ENCODE measurements at regions not wholly inside any gene's neighbourhood (a gene's known extent, or its start where the extent isn't known, plus 50 kb on each side); places are given as distances from the start of the nearest gene placed in this dataset.

DNA sequence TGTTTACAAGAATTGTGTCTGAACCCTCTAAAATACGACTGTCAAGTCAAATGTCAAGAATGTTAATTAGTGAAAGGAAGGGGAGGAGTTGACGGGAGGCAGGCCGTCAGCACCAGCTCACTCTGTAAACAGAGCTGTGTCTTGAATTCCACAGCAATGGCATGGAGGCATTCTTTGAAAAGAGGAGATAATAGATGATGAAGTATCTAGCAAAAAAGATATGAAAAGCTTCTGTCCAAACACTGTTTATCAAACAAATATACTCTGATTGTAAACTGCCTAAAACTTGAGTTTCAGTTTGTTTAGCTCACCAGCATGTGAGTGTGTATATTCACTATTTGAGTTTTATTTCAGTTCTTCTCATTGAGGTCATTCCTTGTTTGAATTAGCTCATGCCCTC lies 94.7 kb upstream of the CDC42EP3 start:
- Histone ChIP-seq H3K27ac (no peak overlapping the region), H3K4me3 (no peak overlapping the region)

GRCh38 chr2:37767046-37767445 lies 95.6 kb upstream of the CDC42EP3 start:
- TF ChIP-seq, protein P1, sequence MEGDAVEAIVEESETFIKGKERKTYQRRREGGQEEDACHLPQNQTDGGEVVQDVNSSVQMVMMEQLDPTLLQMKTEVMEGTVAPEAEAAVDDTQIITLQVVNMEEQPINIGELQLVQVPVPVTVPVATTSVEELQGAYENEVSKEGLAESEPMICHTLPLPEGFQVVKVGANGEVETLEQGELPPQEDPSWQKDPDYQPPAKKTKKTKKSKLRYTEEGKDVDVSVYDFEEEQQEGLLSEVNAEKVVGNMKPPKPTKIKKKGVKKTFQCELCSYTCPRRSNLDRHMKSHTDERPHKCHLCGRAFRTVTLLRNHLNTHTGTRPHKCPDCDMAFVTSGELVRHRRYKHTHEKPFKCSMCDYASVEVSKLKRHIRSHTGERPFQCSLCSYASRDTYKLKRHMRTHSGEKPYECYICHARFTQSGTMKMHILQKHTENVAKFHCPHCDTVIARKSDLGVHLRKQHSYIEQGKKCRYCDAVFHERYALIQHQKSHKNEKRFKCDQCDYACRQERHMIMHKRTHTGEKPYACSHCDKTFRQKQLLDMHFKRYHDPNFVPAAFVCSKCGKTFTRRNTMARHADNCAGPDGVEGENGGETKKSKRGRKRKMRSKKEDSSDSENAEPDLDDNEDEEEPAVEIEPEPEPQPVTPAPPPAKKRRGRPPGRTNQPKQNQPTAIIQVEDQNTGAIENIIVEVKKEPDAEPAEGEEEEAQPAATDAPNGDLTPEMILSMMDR (IDR thresholded peaks at IDR 0.05), result no peak
- H3K36me3 ChIP-seq, result no peaks in the 10 kb centered on the region
- no peak for ATAC-seq (ENCODE audit: insufficient number of reproducible peaks, low FRiP score, low read depth)
- H3K27ac ChIP-seq, result peak overlapping the region; percentile 65 to 79
- peaks cover 14 to 40% of the 10 kb centered on the region in 2 donors for H3K4me1 ChIP-seq (ENCODE audit: control insufficient read depth in 1 of 2, low read depth in 2 of 2)
- H3K9me3 ChIP-seq, result no peaks in the 10 kb centered on the region
- H3K4me3 ChIP-seq, result no peak overlapping the region
- DNase-seq (ENCODE audit: low spot score), result no peak
- no peaks in the 10 kb centered on the region for H3K27me3 ChIP-seq (replicated peaks; ENCODE audit: insufficient read depth)

More for the DNA sequence above, 94.7 kb upstream of the CDC42EP3 start:
- DNase-seq (ENCODE audit: low spot score) (no peak), ATAC-seq (ENCODE audit: insufficient number of reproducible peaks, low FRiP score, low read depth) (no peak)
- H3K36me3 ChIP-seq, result no peaks in the 10 kb centered on the region
- peaks cover 14 to 32% of the 10 kb centered on the region in 2 donors for H3K4me1 ChIP-seq (ENCODE audit: control insufficient read depth in 1 of 2, low read depth in 2 of 2)
- TF ChIP-seq, protein P1 (IDR thresholded peaks at IDR 0.05), result no peak
- no peaks in the 10 kb centered on the region for H3K27me3 ChIP-seq (replicated peaks; ENCODE audit: insufficient read depth)
- H3K9me3 ChIP-seq, result no peaks in the 10 kb centered on the region

DNA sequence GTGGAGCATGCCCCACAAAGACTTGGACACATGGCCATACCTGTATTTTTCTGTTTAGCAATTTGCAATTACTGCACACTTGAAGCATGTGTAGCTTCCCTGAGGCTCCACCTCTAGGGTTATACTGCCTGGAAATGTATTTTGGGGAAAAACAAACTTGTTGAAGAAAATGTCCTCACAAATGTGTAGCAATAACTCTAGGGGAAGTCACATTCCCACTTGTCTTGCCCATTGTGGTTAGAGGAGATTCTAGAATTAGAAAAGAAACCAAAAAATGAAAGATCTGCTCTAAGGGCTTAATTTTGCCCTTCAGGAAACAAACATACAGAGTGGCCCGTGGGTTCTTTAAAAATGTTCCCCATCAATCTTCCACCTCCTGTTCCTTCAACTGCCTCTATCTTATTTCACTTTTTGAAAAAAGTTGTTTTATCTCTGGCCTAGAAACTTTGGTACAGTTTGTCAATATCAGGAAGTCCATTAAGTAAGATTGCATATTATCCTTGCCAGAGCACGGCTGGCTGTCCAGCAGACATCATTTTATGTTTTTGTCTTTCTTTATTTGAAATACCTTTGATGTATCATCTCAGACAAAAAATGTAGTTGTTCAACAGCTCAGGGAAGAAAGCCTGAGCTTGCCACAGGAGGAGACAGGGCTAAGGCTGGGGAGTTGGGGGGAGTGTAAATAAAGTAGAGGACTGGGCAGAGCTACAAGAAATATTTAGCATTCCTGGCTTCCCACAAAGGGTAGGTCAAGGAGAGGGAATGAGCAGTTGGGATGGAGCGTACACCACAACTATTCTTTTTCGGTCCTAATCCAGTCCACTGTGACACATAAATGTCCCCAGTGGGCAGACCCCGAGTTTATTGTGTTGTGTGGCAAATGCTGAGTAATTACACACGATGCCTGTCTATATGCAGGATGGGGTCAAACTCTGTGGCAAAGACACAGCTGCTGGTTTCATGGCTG lies 96.8 kb upstream of the CDC42EP3 start:
- DNase-seq (ENCODE audit: low spot score) (peak; percentile 13), ATAC-seq (ENCODE audit: insufficient number of reproducible peaks, low FRiP score, low read depth) (peak; percentile 81)
- TF ChIP-seq, protein P1 (IDR thresholded peaks at IDR 0.05), result no peak
- Histone ChIP-seq H3K36me3 (no peaks in the 10 kb centered on the region), H3K27ac (peak overlapping the region; percentile 65 to 79), H3K9me3 (no peaks in the 10 kb centered on the region), H3K4me1 (ENCODE audit: control insufficient read depth in 1 of 2, low read depth in 2 of 2) (peaks cover 14 to 41% of the 10 kb centered on the region in 2 donors), H3K27me3 (replicated peaks; ENCODE audit: insufficient read depth) (no peaks in the 10 kb centered on the region), H3K4me3 (peak overlapping the region; percentile 4)

DNA sequence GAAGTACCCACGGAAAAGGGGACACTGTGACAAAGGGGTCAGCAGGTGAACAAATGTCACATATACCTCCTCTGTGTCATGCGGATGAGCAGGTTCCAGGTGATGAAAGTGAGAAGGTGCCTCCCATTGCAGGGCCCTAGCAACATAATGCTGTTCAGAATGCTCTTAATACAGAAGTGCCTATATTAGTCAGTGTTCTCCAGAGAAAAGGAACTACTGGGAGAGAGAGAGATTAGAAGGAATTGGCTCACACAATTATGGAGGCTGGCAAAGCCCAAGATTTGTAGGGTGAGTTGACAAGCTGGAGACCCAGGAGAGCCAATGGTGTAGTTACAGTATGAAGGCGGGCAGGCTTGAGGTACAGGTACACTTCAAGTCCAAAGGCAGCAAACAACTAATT lies 98.1 kb upstream of the CDC42EP3 start:
- peak overlapping the region in 1 of 2 donors; percentile 41 for H3K27ac ChIP-seq
- peaks cover 14 to 38% of the 10 kb centered on the region in 2 donors for H3K4me1 ChIP-seq (ENCODE audit: control insufficient read depth in 1 of 2, low read depth in 2 of 2)
- H3K36me3 ChIP-seq, result no peaks in the 10 kb centered on the region
- no peaks in the 10 kb centered on the region for H3K9me3 ChIP-seq
- no peak overlapping the region for H3K4me3 ChIP-seq
- H3K27me3 ChIP-seq (replicated peaks; ENCODE audit: insufficient read depth), result no peaks in the 10 kb centered on the region
- TF ChIP-seq, protein P1 (IDR thresholded peaks at IDR 0.05), result no peak
- DNase-seq (ENCODE audit: low spot score) (no peak), ATAC-seq (ENCODE audit: insufficient number of reproducible peaks, low FRiP score, low read depth) (no peak)

GRCh38 chr2:37770797-37771196 lies 99.4 kb upstream of the CDC42EP3 start:
- TF ChIP-seq, protein P1 (IDR thresholded peaks at IDR 0.05), result no peak
- ATAC-seq (ENCODE audit: insufficient number of reproducible peaks, low FRiP score, low read depth), result no peak
- H3K27ac ChIP-seq, result no peak overlapping the region

More at GRCh38 chr2:37770797-37771196, 99.4 kb upstream of the CDC42EP3 start:
- no peak for DNase-seq (ENCODE audit: low spot score)
- Histone ChIP-seq H3K9me3 (no peaks in the 10 kb centered on the region), H3K4me3 (no peak overlapping the region), H3K4me1 (ENCODE audit: control insufficient read depth in 1 of 2, low read depth in 2 of 2) (peaks cover 18 to 48% of the 10 kb centered on the region in 2 donors), H3K27me3 (replicated peaks; ENCODE audit: insufficient read depth) (no peaks in the 10 kb centered on the region), H3K36me3 (no peaks in the 10 kb centered on the region)

Data from thoracic aorta (tissue), 2 donors.